ENCODE measurements at regions not wholly inside any gene's neighbourhood (a gene's known extent, or its start where the extent isn't known, plus 50 kb on each side); places are given as distances from the start of the nearest gene placed in this dataset.
A peak's percentile ranks its signal among the peaks of the same experiment; 100 is the strongest.

GRCh38 chr2:120828829-120829632 is 93.4 kb downstream of the GLI2 start:
- DNase-seq = no peak

- no peak for DNase-seq
These were observed 94.0 kb downstream of the GLI2 start for GRCh38 chr2:120829633-120830025.

GRCh38 chr2:120830096-120830830 is 94.6 kb downstream of the GLI2 start:
- DNase-seq = no peak

GRCh38 chr2:120831086-120831485 is 95.4 kb downstream of the GLI2 start:
- no peak for DNase-seq

GRCh38 chr2:120831891-120832290 is 96.2 kb downstream of the GLI2 start:
- DNase-seq = no peak

- no peak for DNase-seq
These were observed 96.8 kb downstream of the GLI2 start for GRCh38 chr2:120832296-120833070.

- no peak for DNase-seq
These were observed 97.5 kb downstream of the GLI2 start for GRCh38 chr2:120833127-120833675.

- DNase-seq = no peak
These were observed 98.5 kb downstream of the GLI2 start for GRCh38 chr2:120834206-120834605.

GRCh38 chr2:120836281-120836680 is 100.6 kb downstream of the GLI2 start:
- DNase-seq = no peak

GRCh38 chr2:120840795-120841487 is 105.3 kb downstream of the GLI2 start:
- DNase-seq = no peak

- no peak for DNase-seq
These were observed 107.1 kb downstream of the GLI2 start for GRCh38 chr2:120842456-120843439.

GRCh38 chr2:120844070-120844738 is 108.5 kb downstream of the GLI2 start:
- DNase-seq = no peak

- DNase-seq = no peak
These were observed 109.6 kb downstream of the GLI2 start for GRCh38 chr2:120845277-120845676.

GRCh38 chr2:120846406-120847095 is 110.9 kb downstream of the GLI2 start:
- no peak for DNase-seq

- peak; percentile 43 for DNase-seq
These were observed 112.1 kb downstream of the GLI2 start for GRCh38 chr2:120847700-120848321.

- DNase-seq = no peak
These were observed 113.6 kb downstream of the GLI2 start for GRCh38 chr2:120849278-120849677.

GRCh38 chr2:120850551-120850950 is 114.9 kb downstream of the GLI2 start:
- no peak for DNase-seq

- no peak for DNase-seq
These were observed 115.6 kb downstream of the GLI2 start for GRCh38 chr2:120851116-120851773.
